Stomach smooth muscle (tissue), 2 donors: ENCODE measurements at regions not wholly inside any gene's neighbourhood (a gene's known extent, or its start where the extent isn't known, plus 50 kb on each side); places are given as distances from the start of the nearest gene placed in this dataset.

ENCODE experiments used
- H3K27ac ChIP-seq: one replicate; pipeline ENCODE4 v1.7.0; 2013; ENCODE audit warnings: mild to moderate bottlenecking, low read length, inconsistent platforms
- H3K27me3 ChIP-seq, 2 donors: one replicate each; pipeline ENCODE4 v1.7.0; 2013; ENCODE audit warnings: low read length in 2 of 2; ENCODE audit not compliant: insufficient read depth in 2 of 2, control insufficient read depth in 1 of 2
- H3K36me3 ChIP-seq, 2 donors: one replicate each; pipeline ENCODE4 v1.7.0; 2013; ENCODE audit warnings: low read length in 2 of 2; ENCODE audit not compliant: control insufficient read depth in 2 of 2, insufficient read depth in 2 of 2
- H3K4me1 ChIP-seq: one replicate; pipeline ENCODE4 v1.7.0; 2013; ENCODE audit warnings: low read length; ENCODE audit not compliant: control insufficient read depth, insufficient read depth
- H3K4me3 ChIP-seq, 2 donors: one replicate each; pipeline ENCODE4 v1.7.0; 2013; ENCODE audit warnings: low read length in 2 of 2
- H3K9ac ChIP-seq, 2 donors: one replicate each; pipeline ENCODE4 v1.7.0; 2013; ENCODE audit warnings: low read length in 2 of 2, mild to moderate bottlenecking in 1 of 2
- H3K9me3 ChIP-seq, 2 donors: one replicate each; pipeline ENCODE4 v1.7.0; 2013; ENCODE audit warnings: low read length in 2 of 2; ENCODE audit not compliant: control insufficient read depth in 2 of 2
- donor health status: healthy.
- donor health status: Pancreatic carcinoma.

DNA sequence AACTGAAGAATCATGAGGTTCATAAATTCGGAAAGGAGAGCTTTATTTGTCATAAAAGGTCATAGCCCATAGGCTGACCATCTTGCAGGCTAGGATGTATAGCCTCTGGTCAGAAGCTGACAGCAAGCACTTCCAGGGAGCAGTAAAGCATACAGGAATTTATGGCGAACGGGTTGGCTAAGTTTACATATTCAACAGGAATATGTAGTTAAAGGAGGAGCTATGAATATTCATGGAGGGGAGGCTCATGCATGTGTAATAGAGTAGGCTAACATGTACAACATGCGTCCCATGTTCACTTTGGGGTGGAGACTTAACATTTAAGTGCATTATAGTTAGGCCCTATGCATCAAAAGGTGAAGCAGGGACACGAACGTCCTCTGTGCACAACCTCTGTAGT, 1425.7 kb upstream of the TENM3 start:
- Histone ChIP-seq H3K4me3 (no peak overlapping the region), H3K27me3 (no peaks in the 10 kb centered on the region), H3K9ac (no peak overlapping the region), H3K9me3 (no peaks in the 10 kb centered on the region), H3K4me1 (no peaks in the 10 kb centered on the region), H3K36me3 (no peaks in the 10 kb centered on the region), H3K27ac (no peak overlapping the region)

DNA sequence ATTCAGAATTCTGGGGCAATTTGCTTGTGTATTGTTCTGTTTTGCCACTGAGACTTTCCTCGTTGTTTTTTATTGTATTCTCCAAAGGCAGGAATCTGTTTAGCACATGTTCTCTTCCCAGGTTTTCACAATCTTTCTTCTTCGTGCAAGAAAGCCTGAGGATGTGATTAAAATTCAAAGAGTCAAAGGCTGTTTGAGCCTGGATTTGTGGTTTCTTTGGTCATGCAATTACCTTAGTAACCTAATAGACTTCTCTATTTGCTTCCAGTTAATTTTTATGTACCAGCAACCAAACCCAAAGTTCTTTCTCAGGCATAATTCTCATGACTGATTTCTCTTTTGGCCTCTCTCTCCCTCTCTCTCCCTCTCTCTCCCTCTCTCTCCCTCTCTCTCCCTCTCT, 1420.1 kb upstream of the TENM3 start:
- Histone ChIP-seq H3K27me3 (no peaks in the 10 kb centered on the region), H3K9me3 (no peaks in the 10 kb centered on the region), H3K4me3 (no peak overlapping the region), H3K36me3 (no peaks in the 10 kb centered on the region), H3K27ac (no peak overlapping the region), H3K9ac (no peak overlapping the region), H3K4me1 (peaks cover 3% of the 10 kb centered on the region)

DNA sequence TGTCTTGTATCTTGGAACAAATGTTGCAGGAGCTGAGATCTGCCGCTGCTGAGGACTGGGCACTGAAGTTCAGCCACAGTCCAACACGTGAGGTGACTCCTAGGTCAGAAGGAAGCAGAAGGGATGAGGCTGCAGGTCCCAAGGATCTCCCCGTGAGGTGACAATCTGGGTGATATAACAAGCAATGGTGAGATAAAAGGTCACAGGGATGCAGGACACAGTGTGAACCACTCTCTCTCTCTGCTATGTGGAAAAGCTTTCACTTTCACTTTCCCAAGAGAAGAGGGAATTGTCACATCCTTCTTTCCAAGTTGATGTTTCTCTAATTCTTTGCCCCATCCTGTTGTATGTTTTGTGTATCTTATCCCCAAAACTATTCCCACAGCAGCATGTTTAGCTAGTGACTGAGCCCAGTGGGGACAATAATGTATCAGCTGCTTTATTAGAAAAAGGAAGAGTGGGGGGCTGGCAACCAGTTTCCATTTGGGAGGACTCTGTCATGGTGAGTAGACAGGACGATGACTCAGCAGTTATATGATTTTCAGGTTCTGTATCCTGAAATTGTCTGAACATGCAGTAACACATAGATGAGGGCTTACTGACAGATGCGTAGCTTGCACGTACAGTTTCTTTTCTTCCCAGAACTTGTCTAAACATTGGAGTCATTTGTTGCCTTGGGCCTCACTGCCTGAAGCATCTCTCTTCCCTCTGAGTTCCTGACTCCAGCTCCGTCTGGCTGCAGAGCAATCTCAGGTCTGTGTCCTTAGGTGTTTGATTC, 1415.8 kb upstream of the TENM3 start:
- H3K4me3 ChIP-seq = peak overlapping the region; percentile 55 to 72
- H3K4me1 ChIP-seq = peaks cover 3% of the 10 kb centered on the region
- H3K27me3 ChIP-seq = no peaks in the 10 kb centered on the region
- no peaks in the 10 kb centered on the region for H3K9me3 ChIP-seq
- H3K27ac ChIP-seq = no peak overlapping the region
- no peaks in the 10 kb centered on the region for H3K36me3 ChIP-seq
- H3K9ac ChIP-seq = peak overlapping the region; percentile 31 to 55

DNA sequence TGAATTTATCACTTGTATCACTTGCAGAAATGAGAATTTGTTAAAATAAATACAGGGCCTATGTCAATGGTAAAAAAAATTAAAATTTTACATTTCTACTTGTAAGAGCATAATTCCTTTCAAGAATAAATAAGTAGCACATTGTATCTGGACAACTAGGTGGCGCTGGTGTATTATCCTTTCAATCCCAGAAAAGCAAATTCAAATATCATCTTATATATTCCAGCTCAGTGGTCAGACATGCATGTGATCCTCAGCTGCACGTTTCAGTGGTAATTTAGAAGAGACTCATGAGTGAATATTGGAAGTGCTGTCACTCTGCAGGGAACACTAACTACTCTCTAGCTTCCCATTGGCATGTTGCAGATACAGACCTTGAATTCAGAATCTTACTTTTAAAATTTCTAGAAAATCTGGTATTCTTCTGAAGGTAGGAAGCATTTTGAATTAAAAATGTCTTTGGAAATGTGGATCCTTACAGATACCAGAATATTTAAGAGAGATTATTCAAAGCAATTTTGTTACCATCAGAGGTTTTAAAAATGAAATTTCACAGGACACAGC, 1414.7 kb upstream of the TENM3 start:
- Histone ChIP-seq H3K4me3 (no peak overlapping the region), H3K27ac (no peak overlapping the region), H3K27me3 (no peaks in the 10 kb centered on the region), H3K9me3 (no peaks in the 10 kb centered on the region), H3K9ac (no peak overlapping the region), H3K4me1 (peaks cover 3% of the 10 kb centered on the region), H3K36me3 (no peaks in the 10 kb centered on the region)

DNA sequence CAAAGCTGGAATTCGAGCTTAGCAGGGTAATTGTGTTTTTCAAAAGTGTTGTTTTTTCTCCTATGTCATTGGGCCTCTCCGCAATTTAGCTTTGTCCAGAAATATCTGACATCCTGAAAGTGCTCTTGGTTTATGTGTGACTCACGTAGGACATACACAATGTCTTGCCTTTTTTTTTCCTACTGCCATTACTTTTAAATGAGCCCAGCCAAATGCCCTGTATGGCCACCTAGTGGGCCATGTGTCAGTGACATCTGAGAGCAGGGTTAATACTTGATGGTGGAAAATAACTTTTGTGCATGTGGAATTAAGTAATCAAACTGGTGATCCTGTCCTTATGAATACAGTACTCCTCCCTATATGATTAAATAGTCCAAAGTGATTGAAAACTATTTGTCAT, 1411.1 kb upstream of the TENM3 start:
- H3K9me3 ChIP-seq = no peaks in the 10 kb centered on the region
- no peak overlapping the region for H3K4me3 ChIP-seq
- no peak overlapping the region for H3K27ac ChIP-seq
- H3K4me1 ChIP-seq = peaks cover 3% of the 10 kb centered on the region
- no peaks in the 10 kb centered on the region for H3K27me3 ChIP-seq
- no peak overlapping the region for H3K9ac ChIP-seq
- no peaks in the 10 kb centered on the region for H3K36me3 ChIP-seq

DNA sequence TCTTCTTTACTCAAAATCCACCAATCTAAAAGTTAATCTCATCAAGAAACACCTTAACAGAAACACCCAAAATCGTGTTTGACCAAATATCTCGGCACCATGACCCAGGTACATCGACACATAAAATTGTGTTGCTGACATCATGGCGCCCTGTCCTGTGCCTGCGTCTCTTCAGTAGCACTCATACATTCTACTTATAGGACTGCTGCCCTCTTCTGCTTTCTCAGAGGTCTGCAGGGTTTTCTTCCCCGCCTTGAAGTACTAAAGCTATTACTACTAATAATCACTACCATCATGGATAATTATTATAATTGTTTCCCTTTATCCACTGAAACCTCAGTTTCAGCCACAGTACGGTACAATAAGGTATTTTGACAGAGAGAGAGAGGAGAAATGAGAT, 1403.1 kb upstream of the TENM3 start:
- H3K27ac ChIP-seq = no peak overlapping the region
- no peaks in the 10 kb centered on the region for H3K9me3 ChIP-seq
- no peaks in the 10 kb centered on the region for H3K27me3 ChIP-seq
- no peaks in the 10 kb centered on the region for H3K36me3 ChIP-seq
- H3K9ac ChIP-seq = no peak overlapping the region
- H3K4me1 ChIP-seq = no peaks in the 10 kb centered on the region
- H3K4me3 ChIP-seq = no peak overlapping the region

DNA sequence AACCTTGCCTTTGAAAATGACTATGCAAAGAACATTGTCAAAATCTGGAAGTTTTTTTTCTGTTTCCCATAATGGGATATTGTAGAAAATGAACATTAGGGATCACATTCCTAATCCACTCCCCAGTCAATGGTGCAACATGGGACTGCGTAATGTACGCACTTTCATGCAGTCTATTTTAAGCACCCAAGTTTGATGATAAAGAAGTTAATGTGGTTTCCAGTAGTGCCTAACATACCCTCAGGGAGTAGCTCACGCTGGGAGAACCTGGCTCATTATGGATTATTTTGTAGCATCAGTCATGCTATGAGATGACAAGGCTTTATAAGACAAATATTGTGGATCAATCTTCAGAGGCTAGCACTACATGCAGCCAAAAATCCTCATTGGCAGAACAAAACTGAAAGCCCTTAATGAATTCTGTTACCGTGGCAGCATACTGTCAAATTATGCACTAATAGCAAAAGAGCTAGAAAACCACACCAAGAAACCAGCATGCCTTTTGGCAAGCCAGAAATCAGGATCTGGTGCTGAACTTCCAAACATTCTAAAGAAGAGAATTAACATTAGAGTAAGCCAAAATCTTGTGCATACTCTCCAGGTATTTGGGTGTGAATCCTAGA, 1392.8 kb upstream of the TENM3 start:
- Histone ChIP-seq H3K4me1 (no peaks in the 10 kb centered on the region), H3K9me3 (no peaks in the 10 kb centered on the region), H3K36me3 (no peaks in the 10 kb centered on the region), H3K4me3 (no peak overlapping the region), H3K27me3 (no peaks in the 10 kb centered on the region), H3K27ac (no peak overlapping the region), H3K9ac (no peak overlapping the region)

DNA sequence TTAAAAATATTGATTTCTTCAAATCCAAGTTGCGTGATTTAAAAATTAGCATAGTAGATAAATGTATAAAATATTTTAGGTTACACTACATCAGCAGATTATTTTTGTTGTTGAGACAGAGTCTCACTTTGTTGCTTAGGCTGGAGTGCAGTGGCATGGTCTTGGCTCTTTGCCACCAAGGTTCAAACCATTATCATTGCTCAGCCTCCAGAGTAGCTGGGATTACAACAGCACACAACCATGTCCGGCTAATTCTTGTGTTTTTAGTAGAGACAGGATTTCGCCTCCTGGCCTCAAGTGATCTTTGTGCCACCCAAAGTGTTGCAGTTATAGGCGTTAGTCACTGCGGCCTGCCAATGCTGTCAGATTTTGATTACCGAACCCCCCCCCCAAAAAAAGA, 1390.5 kb upstream of the TENM3 start:
- Histone ChIP-seq H3K36me3 (no peaks in the 10 kb centered on the region), H3K9me3 (no peaks in the 10 kb centered on the region), H3K4me3 (no peak overlapping the region), H3K27ac (no peak overlapping the region), H3K4me1 (no peaks in the 10 kb centered on the region), H3K9ac (no peak overlapping the region), H3K27me3 (no peaks in the 10 kb centered on the region)

DNA sequence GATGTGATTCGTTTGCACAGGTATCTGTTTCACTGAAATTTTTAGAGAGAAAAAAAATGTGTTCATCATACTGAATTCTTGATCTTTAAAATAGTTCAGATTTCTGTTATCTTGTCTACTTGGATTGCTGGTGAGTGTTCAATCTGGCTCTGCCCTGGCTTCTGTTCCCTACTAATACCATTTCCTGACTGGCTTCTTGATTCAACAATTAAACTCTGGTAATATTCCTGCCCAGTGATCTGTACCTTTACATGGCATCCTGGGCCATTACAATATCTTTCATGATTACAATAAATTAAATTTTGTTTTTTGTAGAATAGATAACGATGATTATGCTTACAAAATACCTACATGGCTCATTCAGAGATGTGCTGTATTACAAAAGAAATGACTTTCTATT, 1388.0 kb upstream of the TENM3 start:
- no peaks in the 10 kb centered on the region for H3K27me3 ChIP-seq
- H3K9ac ChIP-seq = no peak overlapping the region
- no peaks in the 10 kb centered on the region for H3K4me1 ChIP-seq
- H3K9me3 ChIP-seq = no peaks in the 10 kb centered on the region
- H3K4me3 ChIP-seq = no peak overlapping the region
- no peak overlapping the region for H3K27ac ChIP-seq
- no peaks in the 10 kb centered on the region for H3K36me3 ChIP-seq

DNA sequence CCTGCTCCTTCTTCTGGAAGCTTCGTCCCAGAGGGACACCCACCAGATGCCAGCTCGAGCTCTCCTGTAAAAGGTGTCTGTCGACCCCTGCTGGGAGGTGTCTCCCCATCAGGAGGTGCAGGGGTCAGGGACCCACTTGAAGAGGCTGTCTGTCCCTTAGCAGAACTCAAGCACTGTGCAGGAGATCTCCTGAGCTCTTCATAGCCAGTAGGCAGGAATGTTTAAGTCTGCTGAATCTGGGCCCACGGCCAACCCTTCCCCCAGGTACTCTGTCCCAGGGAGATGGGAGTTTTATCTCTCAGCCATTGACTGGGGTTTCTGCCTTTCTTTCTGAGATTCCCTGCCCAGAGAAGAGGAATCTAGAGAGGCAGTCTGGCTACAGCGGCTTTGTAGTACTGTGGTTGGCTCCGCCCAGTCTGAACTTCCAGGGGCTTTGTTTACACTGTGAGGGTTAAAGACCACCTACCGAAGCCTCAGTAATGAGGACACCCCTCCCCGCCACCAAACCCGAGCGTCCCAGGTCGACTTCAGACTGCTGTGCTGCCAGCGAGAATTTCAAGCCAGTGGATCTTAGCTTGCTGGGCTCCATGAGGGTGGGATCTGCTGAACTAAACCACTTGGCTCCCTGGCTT, 1383.0 kb upstream of the TENM3 start:
- no peaks in the 10 kb centered on the region for H3K36me3 ChIP-seq
- no peak overlapping the region for H3K9ac ChIP-seq
- no peak overlapping the region for H3K27ac ChIP-seq
- no peaks in the 10 kb centered on the region for H3K9me3 ChIP-seq
- no peaks in the 10 kb centered on the region for H3K4me1 ChIP-seq
- H3K27me3 ChIP-seq = no peaks in the 10 kb centered on the region
- no peak overlapping the region for H3K4me3 ChIP-seq

DNA sequence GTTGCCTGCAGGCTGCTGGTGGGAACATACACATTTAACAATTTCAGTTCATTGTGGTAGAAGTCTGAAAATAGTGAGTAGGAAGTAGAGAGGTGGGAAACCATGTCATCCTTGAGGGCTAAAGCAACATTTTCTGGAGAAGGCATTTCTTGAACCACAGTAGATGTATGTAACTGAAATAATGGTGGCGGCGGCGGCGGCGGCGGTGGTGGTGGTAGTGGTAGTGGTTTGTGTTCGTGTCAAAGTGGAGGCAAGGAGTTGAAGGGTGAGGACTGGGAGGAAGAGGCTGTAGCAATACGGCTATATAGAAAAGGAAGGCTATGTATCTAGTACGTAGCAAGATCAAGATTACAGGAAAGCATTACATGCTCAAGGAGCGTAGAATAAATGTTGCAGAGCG, 1381.6 kb upstream of the TENM3 start:
- Histone ChIP-seq H3K4me1 (no peaks in the 10 kb centered on the region), H3K9me3 (no peaks in the 10 kb centered on the region), H3K27me3 (no peaks in the 10 kb centered on the region), H3K36me3 (no peaks in the 10 kb centered on the region), H3K9ac (no peak overlapping the region), H3K27ac (no peak overlapping the region), H3K4me3 (no peak overlapping the region)
